WERI-Rb-1 (cell line): ENCODE measurements at regions not wholly inside any gene's neighbourhood (a gene's known extent, or its start where the extent isn't known, plus 50 kb on each side); places are given as distances from the start of the nearest gene placed in this dataset.
A peak's percentile ranks its signal among the peaks of the same experiment; 100 is the strongest.
"Not testable (repeated sequence)": the region's sequence is repeated elsewhere in the genome, so short reads cannot be mapped to it uniquely, and the experiment has no call there.

ENCODE experiments used
- DNase-seq: peaks from one replicate; pipeline ENCODE4 v3.0.0-alpha.2; 2020
- H3K27ac ChIP-seq: fragments of 250-450 bp; sonication (Bioruptor Pico); 2 replicates; pipeline ENCODE4 v1.5.1; 2020; ENCODE audit warnings: mild to moderate bottlenecking, moderate library complexity
- H3K27me3 ChIP-seq: fragments of 250-450 bp; sonication (Bioruptor Pico); 2 replicates; pipeline ENCODE4 v1.5.1; 2021; ENCODE audit warnings: mild to moderate bottlenecking, low read depth, moderate library complexity; ENCODE audit not compliant: insufficient read depth, severe bottlenecking
- H3K36me3 ChIP-seq: fragments of 250-450 bp; sonication (Bioruptor Pico); 2 replicates; pipeline ENCODE4 v1.5.1; 2020; ENCODE audit warnings: mild to moderate bottlenecking, moderate library complexity
- H3K4me3 ChIP-seq: 2 replicates; pipeline ENCODE4 v1.5.1; 2011; ENCODE audit warnings: low read depth, mild to moderate bottlenecking, control low read depth, low read length
- H3K9me3 ChIP-seq: fragments of 250-450 bp; sonication (Bioruptor Pico); 2 replicates; pipeline ENCODE4 v1.5.1; 2021; ENCODE audit warnings: mild to moderate bottlenecking, moderate library complexity; ENCODE audit not compliant: severe bottlenecking
- CTCF ChIP-seq: IDR thresholded peaks from 2 replicates; pipeline ENCODE4 v1.5.1; 2011; ENCODE audit warnings: low read depth, mild to moderate bottlenecking, control low read depth, inconsistent platforms, low read length

GRCh38 chr1:148373192-148373925 is 109.7 kb downstream of the PPIAL4G start:
- Histone ChIP-seq H3K27ac (no peak overlapping the region), H3K36me3 (no peaks in the 10 kb centered on the region), H3K9me3 (no peaks in the 10 kb centered on the region), H3K4me3 (no peak overlapping the region), H3K27me3 (no peaks in the 10 kb centered on the region)
- TF ChIP-seq CTCF = no peak
- DNase-seq = no peak

GRCh38 chr1:148372731-148373130 is 110.4 kb downstream of the PPIAL4G start:
- no peaks in the 10 kb centered on the region for H3K27me3 ChIP-seq
- H3K36me3 ChIP-seq = no peaks in the 10 kb centered on the region
- DNase-seq = no peak
- no peak overlapping the region for H3K4me3 ChIP-seq
- H3K27ac ChIP-seq = no peak overlapping the region
- H3K9me3 ChIP-seq = no peaks in the 10 kb centered on the region
- no peak for TF ChIP-seq CTCF

GRCh38 chr1:148372051-148372726 is 110.9 kb downstream of the PPIAL4G start:
- DNase-seq, H3K4me3 ChIP-seq, H3K9me3 ChIP-seq, H3K27me3 ChIP-seq, H3K36me3 ChIP-seq, H3K27ac ChIP-seq: not testable (repeated sequence)

GRCh38 chr1:148371551-148371994 is 111.5 kb downstream of the PPIAL4G start:
- TF ChIP-seq CTCF = peak; percentile 93
- H3K27ac ChIP-seq, H3K27me3 ChIP-seq, H3K4me3 ChIP-seq, H3K36me3 ChIP-seq, H3K9me3 ChIP-seq: not testable (repeated sequence)
- DNase-seq = peak; percentile 94

- not testable (repeated sequence) for H3K27ac ChIP-seq, H3K9me3 ChIP-seq, H3K36me3 ChIP-seq, H3K27me3 ChIP-seq, DNase-seq, H3K4me3 ChIP-seq
Observed at GRCh38 chr1:148370661-148371060, 112.4 kb downstream of the PPIAL4G start.

- no peaks in the 10 kb centered on the region for H3K27me3 ChIP-seq
- no peaks in the 10 kb centered on the region for H3K36me3 ChIP-seq
- no peak overlapping the region for H3K4me3 ChIP-seq
- H3K9me3 ChIP-seq = no peaks in the 10 kb centered on the region
- no peak for DNase-seq
- no peak for TF ChIP-seq CTCF
- H3K27ac ChIP-seq = no peak overlapping the region
Observed at GRCh38 chr1:148367596-148367995, 115.5 kb downstream of the PPIAL4G start.

GRCh38 chr1:148366136-148366753 is 116.9 kb downstream of the PPIAL4G start:
- not testable (repeated sequence) for H3K27ac ChIP-seq, H3K27me3 ChIP-seq, H3K9me3 ChIP-seq, DNase-seq, H3K36me3 ChIP-seq, H3K4me3 ChIP-seq

- not testable (repeated sequence) for H3K4me3 ChIP-seq, H3K27ac ChIP-seq, H3K36me3 ChIP-seq, H3K9me3 ChIP-seq, DNase-seq, H3K27me3 ChIP-seq
Observed at GRCh38 chr1:148365151-148365550, 118.0 kb downstream of the PPIAL4G start.

- DNase-seq, H3K27ac ChIP-seq, H3K9me3 ChIP-seq, H3K4me3 ChIP-seq, H3K36me3 ChIP-seq, H3K27me3 ChIP-seq: not testable (repeated sequence)
Observed at GRCh38 chr1:148363979-148364378, 119.1 kb downstream of the PPIAL4G start.
